ENCODE measurements at regions not wholly inside any gene's neighbourhood (a gene's known extent, or its start where the extent isn't known, plus 50 kb on each side); places are given as distances from the start of the nearest gene placed in this dataset.

GRCh38 chr13:20342311-20342710 lies 110.2 kb upstream of the GJB6 start:
- no peak for TF ChIP-seq CTCF (IDR thresholded peaks at IDR 0.05)
- no peak for TF ChIP-seq POLR2A (IDR thresholded peaks at IDR 0.05)

All from Peyer's patch (tissue), 4 donors.